ENCODE measurements at regions not wholly inside any gene's neighbourhood (a gene's known extent, or its start where the extent isn't known, plus 50 kb on each side); places are given as distances from the start of the nearest gene placed in this dataset.

DNA sequence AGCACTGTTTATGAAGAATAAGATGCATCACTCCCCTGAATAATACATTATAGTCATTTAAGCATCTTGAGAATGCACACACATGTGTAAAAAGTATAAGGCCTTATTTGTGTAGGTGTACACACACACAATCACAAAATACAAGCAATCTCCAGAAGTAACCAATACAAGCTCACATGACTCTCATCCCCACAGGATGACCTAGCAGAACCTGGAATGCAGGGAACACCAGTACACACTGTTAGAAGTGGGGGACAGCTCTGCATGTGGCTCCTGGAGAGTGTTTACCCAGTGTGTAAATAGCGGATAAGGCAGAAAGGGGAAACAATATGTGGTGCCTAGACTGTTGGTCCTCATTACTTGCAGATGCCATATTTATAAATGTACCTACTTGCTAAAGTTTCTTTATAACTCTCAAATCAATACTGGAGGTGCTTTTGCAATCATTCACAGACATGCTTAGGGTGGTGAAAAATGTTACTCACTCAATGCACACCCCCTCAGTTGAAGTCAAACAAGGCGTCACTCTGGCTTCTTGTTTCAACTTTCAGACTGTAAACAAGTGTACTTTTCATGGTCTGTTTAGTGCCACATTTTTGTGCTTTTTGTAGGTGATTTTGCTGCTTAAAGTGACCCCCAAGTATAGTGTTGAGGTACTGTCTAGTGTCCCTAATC is 73.1 kb downstream of the MAGEB17 start:
- TF ChIP-seq CTCF (IDR thresholded peaks at IDR 0.05 in 8 of 11, conservative IDR thresholded peaks at IDR 0.05 in 3 of 11) (no peak), POLR2A (IDR thresholded peaks at IDR 0.05) (no peak), POLR2AphosphoS5 (IDR thresholded peaks at IDR 0.05) (no peak)
